Gastrocnemius medialis (tissue), 4 donors: ENCODE measurements at regions not wholly inside any gene's neighbourhood (a gene's known extent, or its start where the extent isn't known, plus 50 kb on each side); places are given as distances from the start of the nearest gene placed in this dataset.
"Not testable (repeated sequence)": the region's sequence is repeated elsewhere in the genome, so short reads cannot be mapped to it uniquely, and the experiment has no call there.

Source experiments
- ATAC-seq, 2 donors: fragments of 150-250 bp; one replicate each; pipeline ENCODE4 v1.9.1; 2016
- DNase-seq, 2 donors: peaks; one replicate each; pipeline ENCODE4 v3.0.0-alpha.2; 2019
- H3K27ac ChIP-seq, 4 donors: fragments of 200-600 bp; sonication (generic); 1 replicate in 1 of 4; 2 replicates in 3 of 4; pipeline ENCODE4 v1.5.1; 2016 to 2018; ENCODE audit warnings: mild to moderate bottlenecking in 2 of 4, moderate library complexity in 1 of 4
- H3K27me3 ChIP-seq, 3 donors: fragments of 200-600 bp; sonication (generic) in 2 of 3; 1 replicate in 1 of 3; 2 replicates in 2 of 3; pipeline versions ENCODE4 v1.5.1 to v1.6.0; 2016 to 2019; ENCODE audit warnings: mild to moderate bottlenecking in 1 of 3, moderate library complexity in 1 of 3
- H3K36me3 ChIP-seq, 2 donors: fragments of 200-600 bp; sonication (generic) in 1 of 2; one replicate each; pipeline ENCODE4 v1.5.1; 2017 to 2018
- H3K4me1 ChIP-seq, 2 donors: fragments of 200-600 bp; sonication (generic) in 1 of 2; one replicate each; pipeline ENCODE4 v1.5.1; 2016 to 2017; ENCODE audit warnings: mild to moderate bottlenecking in 2 of 2
- H3K4me3 ChIP-seq, 4 donors: fragments of 200-600 bp; sonication (generic) in 3 of 4; 1 replicate in 1 of 4; 2 replicates in 3 of 4; pipeline ENCODE4 v1.5.1; 2016 to 2019; ENCODE audit warnings: mild to moderate bottlenecking in 2 of 4
- H3K9me3 ChIP-seq, 3 donors: fragments of 200-600 bp; sonication (generic) in 2 of 3; 1 replicate in 1 of 3; 2 replicates in 2 of 3; pipeline ENCODE4 v1.5.1; 2016 to 2019
- CTCF ChIP-seq, 5 experiments: fragments of 450-650 bp in 3 of 5; fragments of 200-600 bp in 2 of 5; sonication (generic) in 2 of 5; IDR thresholded peaks in 4 of 5; conservative IDR thresholded peaks in 1 of 5; 1 replicate in 4 of 5; 2 replicates in 1 of 5; pipeline ENCODE4 v1.5.1; 2016 to 2019; ENCODE audit warnings: antibody characterized with exemption in 5 of 5, mild to moderate bottlenecking in 3 of 5, moderate library complexity in 3 of 5
- POLR2A ChIP-seq, 2 donors: fragments of 450-650 bp; IDR thresholded peaks; one replicate each; pipeline ENCODE4 v1.6.1; 2017; ENCODE audit warnings: antibody characterized with exemption in 2 of 2, mild to moderate bottlenecking in 2 of 2, moderate library complexity in 2 of 2
- in situ Hi-C, 4 donors: fragments of 200-750 bp; cut with MboI; loops; one replicate each; pipeline versions ENCODE4 v1.15.0 to v1.8.0; 2017; ENCODE audit warnings: low sequenced_read_pairs in 4 of 4
- intact Hi-C: fragments of 100-400 bp; cut with DNase I; formaldehyde crosslinking; loops from one replicate; pipeline ENCODE4 v1.15.1; 2023; ENCODE audit warnings: low total_unique reads

- Histone ChIP-seq H3K27me3 (no peaks in the 10 kb centered on the region), H3K4me3 (no peak overlapping the region), H3K27ac (no peak overlapping the region), H3K36me3 (no peaks in the 10 kb centered on the region), H3K9me3 (no peaks in the 10 kb centered on the region), H3K4me1 (peaks cover 14 to 15% of the 10 kb centered on the region in 2 donors)
- DNase-seq (no peak), ATAC-seq (no peak)
- in situ Hi-C loops = no loop called here
- TF ChIP-seq CTCF (IDR thresholded peaks at IDR 0.05 in 4 of 5, conservative IDR thresholded peaks at IDR 0.05 in 1 of 5) (no peak), POLR2A (IDR thresholded peaks at IDR 0.05) (no peak)
- intact Hi-C loops = no loop called here
These were observed 245.0 kb downstream of the UTRN start for GRCh38 chr6:144530118-144530517.

DNA sequence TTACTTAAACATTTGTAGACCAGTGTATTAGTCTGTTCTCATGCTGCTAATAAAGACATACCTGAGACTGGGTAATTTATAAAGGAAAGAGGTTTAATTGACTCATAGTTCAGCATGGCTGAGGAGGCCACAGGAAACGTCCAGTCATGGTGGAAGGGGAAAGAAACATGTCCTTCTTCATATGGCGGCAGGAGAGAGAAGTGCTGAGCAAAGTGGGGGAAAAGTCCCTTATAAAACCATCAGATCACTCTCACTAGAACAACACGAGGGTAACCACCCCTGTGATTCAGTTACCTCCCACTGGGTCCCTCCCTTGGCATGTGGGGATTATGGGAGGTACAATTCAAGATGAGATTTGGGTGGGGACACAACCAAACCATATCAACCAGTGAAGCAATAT lies 247.1 kb downstream of the UTRN start:
- in situ Hi-C loops, H3K27ac ChIP-seq, H3K4me3 ChIP-seq, DNase-seq, H3K9me3 ChIP-seq, intact Hi-C loops, H3K27me3 ChIP-seq, ATAC-seq, H3K36me3 ChIP-seq: not testable (repeated sequence)
- peaks cover 15 to 18% of the 10 kb centered on the region in 2 donors for H3K4me1 ChIP-seq

- Histone ChIP-seq H3K36me3 (no peaks in the 10 kb centered on the region), H3K27ac (peak overlapping the region; percentile 41 to 60 (median 49)), H3K4me1 (peaks cover 15 to 18% of the 10 kb centered on the region in 2 donors), H3K4me3 (no peak overlapping the region), H3K9me3 (no peaks in the 10 kb centered on the region), H3K27me3 (no peaks in the 10 kb centered on the region)
- TF ChIP-seq POLR2A (IDR thresholded peaks at IDR 0.05) = no peak
- no peak for TF ChIP-seq CTCF (IDR thresholded peaks at IDR 0.05 in 4 of 5, conservative IDR thresholded peaks at IDR 0.05 in 1 of 5)
- intact Hi-C loops (no loop called here), in situ Hi-C loops (no loop called here)
- peak; percentile 89 to 98 for ATAC-seq
- peak in 1 of 2 donors; percentile 15 for DNase-seq
These were observed 249.0 kb downstream of the UTRN start for GRCh38 chr6:144534180-144534579.

- intact Hi-C loops = no loop called here
- H3K4me1 ChIP-seq = peaks cover 15 to 18% of the 10 kb centered on the region in 2 donors
- no peak overlapping the region for H3K27ac ChIP-seq
- H3K4me3 ChIP-seq = no peak overlapping the region
- no peaks in the 10 kb centered on the region for H3K9me3 ChIP-seq
- in situ Hi-C loops = no loop called here
- no peak for ATAC-seq
- TF ChIP-seq CTCF (IDR thresholded peaks at IDR 0.05 in 4 of 5, conservative IDR thresholded peaks at IDR 0.05 in 1 of 5) = no peak
- no peak for TF ChIP-seq POLR2A (IDR thresholded peaks at IDR 0.05)
- H3K27me3 ChIP-seq = no peaks in the 10 kb centered on the region
- DNase-seq = no peak
- peaks cover 0 to 6% of the 10 kb centered on the region in 2 donors for H3K36me3 ChIP-seq
These were observed 250.5 kb downstream of the UTRN start for GRCh38 chr6:144535630-144536029.

GRCh38 chr6:144536079-144536478 lies 250.9 kb downstream of the UTRN start:
- Histone ChIP-seq H3K27ac (no peak overlapping the region), H3K27me3 (no peaks in the 10 kb centered on the region), H3K36me3 (peaks cover 0 to 7% of the 10 kb centered on the region in 2 donors), H3K4me1 (peaks cover 15 to 18% of the 10 kb centered on the region in 2 donors), H3K4me3 (no peak overlapping the region), H3K9me3 (no peaks in the 10 kb centered on the region)
- no peak for DNase-seq
- no peak for TF ChIP-seq POLR2A (IDR thresholded peaks at IDR 0.05)
- no peak for TF ChIP-seq CTCF (IDR thresholded peaks at IDR 0.05 in 4 of 5, conservative IDR thresholded peaks at IDR 0.05 in 1 of 5)
- intact Hi-C loops = no loop called here
- in situ Hi-C loops = no loop called here
- no peak for ATAC-seq
